ENCODE measurements at regions not wholly inside any gene's neighbourhood (a gene's known extent, or its start where the extent isn't known, plus 50 kb on each side); places are given as distances from the start of the nearest gene placed in this dataset.

- TF ChIP-seq CTCF (IDR thresholded peaks at IDR 0.05; ENCODE audit: insufficient read depth, low read depth, low read length) = no peak
- ChIA-PET CTCF (no interaction called here), POLR2A (no interaction called here)
Observed at GRCh38 chr1:229778794-229779193, 152.7 kb downstream of the URB2 start.

GRCh38 chr1:229781453-229781852 is 155.4 kb downstream of the URB2 start:
- POLR2A ChIA-PET = no interaction called here

More at GRCh38 chr1:229778794-229779193, 152.7 kb downstream of the URB2 start:
- Histone ChIP-seq H3K36me3 (ENCODE audit: control insufficient read depth, insufficient read depth, low read length) (no peaks in the 10 kb centered on the region), H3K4me3 (ENCODE audit: low read depth, low read length) (no peak overlapping the region), H3K27me3 (ENCODE audit: control insufficient read depth, insufficient read depth, low read length) (no peaks in the 10 kb centered on the region; the same call in 1 of the 2 replicates)
- DNase-seq (ENCODE audit: low read depth) = no peak

GRCh38 chr1:229782469-229782868 is 156.4 kb downstream of the URB2 start:
- POLR2A ChIA-PET = no interaction called here

More at GRCh38 chr1:229781453-229781852, 155.4 kb downstream of the URB2 start:
- CTCF ChIA-PET = no interaction called here
- no peaks in the 10 kb centered on the region; the same call in 1 of the 2 replicates for H3K27me3 ChIP-seq (ENCODE audit: control insufficient read depth, insufficient read depth, low read length)
- H3K36me3 ChIP-seq (ENCODE audit: control insufficient read depth, insufficient read depth, low read length) = no peaks in the 10 kb centered on the region
- H3K4me3 ChIP-seq (ENCODE audit: low read depth, low read length) = no peak overlapping the region
- TF ChIP-seq CTCF (IDR thresholded peaks at IDR 0.05; ENCODE audit: insufficient read depth, low read depth, low read length) = no peak
- no peak for DNase-seq (ENCODE audit: low read depth)

GRCh38 chr1:229784834-229785233 is 158.8 kb downstream of the URB2 start:
- DNase-seq (ENCODE audit: low read depth) = no peak
- TF ChIP-seq CTCF (IDR thresholded peaks at IDR 0.05; ENCODE audit: insufficient read depth, low read depth, low read length) = no peak
- H3K27me3 ChIP-seq (ENCODE audit: control insufficient read depth, insufficient read depth, low read length) = no peaks in the 10 kb centered on the region
- H3K36me3 ChIP-seq (ENCODE audit: control insufficient read depth, insufficient read depth, low read length) = no peaks in the 10 kb centered on the region
- ChIA-PET POLR2A (no interaction called here), CTCF (interaction anchor here (1.3 kb wide), 1 partner anchor 12 kb away, joined by 3 read pairs; no protein-coding TSS in a partner anchor)
- H3K4me3 ChIP-seq (ENCODE audit: low read depth, low read length) = no peak overlapping the region

More at GRCh38 chr1:229782469-229782868, 156.4 kb downstream of the URB2 start:
- H3K4me3 ChIP-seq (ENCODE audit: low read depth, low read length) = no peak overlapping the region
- H3K27me3 ChIP-seq (ENCODE audit: control insufficient read depth, insufficient read depth, low read length) = no peaks in the 10 kb centered on the region; the same call in 1 of the 2 replicates
- no peaks in the 10 kb centered on the region for H3K36me3 ChIP-seq (ENCODE audit: control insufficient read depth, insufficient read depth, low read length)
- DNase-seq (ENCODE audit: low read depth) = no peak
- CTCF ChIA-PET = no interaction called here
- no peak for TF ChIP-seq CTCF (IDR thresholded peaks at IDR 0.05; ENCODE audit: insufficient read depth, low read depth, low read length)

GRCh38 chr1:229786974-229787610 is 161.0 kb downstream of the URB2 start:
- no peak for TF ChIP-seq CTCF (IDR thresholded peaks at IDR 0.05; ENCODE audit: insufficient read depth, low read depth, low read length)

More at GRCh38 chr1:229786974-229787610, 161.0 kb downstream of the URB2 start:
- no peak overlapping the region for H3K4me3 ChIP-seq (ENCODE audit: low read depth, low read length)
- CTCF ChIA-PET = no interaction called here
- POLR2A ChIA-PET = no interaction called here
- no peaks in the 10 kb centered on the region for H3K36me3 ChIP-seq (ENCODE audit: control insufficient read depth, insufficient read depth, low read length)
- H3K27me3 ChIP-seq (ENCODE audit: control insufficient read depth, insufficient read depth, low read length) = no peaks in the 10 kb centered on the region
- DNase-seq (ENCODE audit: low read depth) = no peak
